H9 (cell line): ENCODE measurements at regions not wholly inside any gene's neighbourhood (a gene's known extent, or its start where the extent isn't known, plus 50 kb on each side); places are given as distances from the start of the nearest gene placed in this dataset.

ENCODE experiments used
- DNase-seq: peaks from one replicate; pipeline ENCODE4 v3.0.0-alpha.2; 2017
- H2AFZ ChIP-seq: one replicate; pipeline ENCODE4 v1.6.1; 2013; ENCODE audit warnings: mild to moderate bottlenecking, low read length, control low read depth, moderate library complexity
- H2AK5ac ChIP-seq: 2 replicates; pipeline ENCODE4 v1.6.1; 2013; ENCODE audit warnings: low read length, control low read depth, mixed read lengths; ENCODE audit not compliant: insufficient read length
- H2BK120ac ChIP-seq: one replicate; pipeline ENCODE4 v1.6.1; 2013; ENCODE audit warnings: low read depth, mild to moderate bottlenecking, low read length, control low read depth, inconsistent platforms; ENCODE audit not compliant: poor library complexity, severe bottlenecking
- H2BK12ac ChIP-seq: 2 replicates; pipeline ENCODE4 v1.6.1; 2013; ENCODE audit warnings: low read length, control low read depth, mixed read lengths, low read depth; ENCODE audit not compliant: insufficient read length
- H2BK15ac ChIP-seq: 2 replicates; pipeline ENCODE4 v1.6.1; 2013; ENCODE audit warnings: low read depth, low read length, control low read depth
- H2BK20ac ChIP-seq: one replicate; pipeline ENCODE4 v1.6.1; 2013; ENCODE audit warnings: low read depth, mild to moderate bottlenecking, low read length, control low read depth, inconsistent platforms; ENCODE audit not compliant: poor library complexity, severe bottlenecking
- H2BK5ac ChIP-seq: 2 replicates; pipeline ENCODE4 v1.6.1; 2013; ENCODE audit warnings: low read length, control low read depth, mixed read lengths; ENCODE audit not compliant: insufficient read length
- H3K14ac ChIP-seq: 2 replicates; pipeline ENCODE4 v1.6.1; 2013; ENCODE audit warnings: low read length, control low read depth; ENCODE audit not compliant: insufficient read depth
- H3K18ac ChIP-seq: 2 replicates; pipeline ENCODE4 v1.6.1; 2013; ENCODE audit warnings: low read depth, mild to moderate bottlenecking, mixed read lengths, low read length, control low read depth; ENCODE audit not compliant: insufficient read length
- H3K23ac ChIP-seq: 2 replicates; pipeline ENCODE4 v1.6.1; 2013; ENCODE audit warnings: low read length, control low read depth, mixed read lengths, low read depth; ENCODE audit not compliant: insufficient read length
- H3K23me2 ChIP-seq: 2 replicates; pipeline ENCODE4 v1.6.1; 2013; ENCODE audit warnings: low read depth, mild to moderate bottlenecking, mixed read lengths, low read length, control low read depth; ENCODE audit not compliant: insufficient read length, poor library complexity, severe bottlenecking
- H3K27ac ChIP-seq: 2 replicates; pipeline ENCODE4 v1.5.1; 2013; ENCODE audit warnings: low read length, control low read depth, mixed read lengths, low read depth; ENCODE audit not compliant: insufficient read length
- H3K27me3 ChIP-seq: 2 replicates; pipeline ENCODE4 v1.6.1; 2013; ENCODE audit warnings: low read length, control low read depth, inconsistent platforms; ENCODE audit not compliant: insufficient read depth
- H3K4ac ChIP-seq: 2 replicates; pipeline ENCODE4 v1.6.1; 2013; ENCODE audit warnings: low read depth, mild to moderate bottlenecking, control low read depth, inconsistent platforms, low read length, moderate library complexity
- H3K4me1 ChIP-seq: 2 replicates; pipeline ENCODE4 v1.6.1; 2013; ENCODE audit warnings: low read length, control low read depth, inconsistent platforms; ENCODE audit not compliant: insufficient read depth
- H3K4me2 ChIP-seq: 2 replicates; pipeline ENCODE4 v1.6.1; 2013; ENCODE audit warnings: low read length, control low read depth, mixed read lengths; ENCODE audit not compliant: insufficient read length, insufficient read depth
- H3K56ac ChIP-seq: 2 replicates; pipeline ENCODE4 v1.6.1; 2013; ENCODE audit warnings: low read depth, mild to moderate bottlenecking, mixed read lengths, low read length, control low read depth; ENCODE audit not compliant: insufficient read length
- H3K79me1 ChIP-seq: 2 replicates; pipeline ENCODE4 v1.6.1; 2013; ENCODE audit warnings: low read depth, mild to moderate bottlenecking, moderate library complexity, low read length, control low read depth, inconsistent platforms; ENCODE audit not compliant: insufficient read depth, poor library complexity, severe bottlenecking
- H3K79me2 ChIP-seq: 2 replicates; pipeline ENCODE4 v1.6.1; 2013; ENCODE audit warnings: low read length, control low read depth, inconsistent platforms; ENCODE audit not compliant: insufficient read depth
- H3K9ac ChIP-seq: 2 replicates; pipeline ENCODE4 v1.6.1; 2013; ENCODE audit warnings: low read length, control low read depth, mixed read lengths; ENCODE audit not compliant: insufficient read length; ENCODE audit errors: extremely low read depth
- H3K9me3 ChIP-seq: one replicate; pipeline ENCODE4 v1.6.1; 2013; ENCODE audit warnings: low read depth, low read length, inconsistent platforms; ENCODE audit not compliant: control insufficient read depth
- H3T11ph ChIP-seq: one replicate; pipeline ENCODE4 v1.6.1; 2013; ENCODE audit warnings: mild to moderate bottlenecking, low read length, control low read depth, inconsistent platforms
- H4K20me1 ChIP-seq: one replicate; pipeline ENCODE4 v1.6.1; 2013; ENCODE audit not compliant: control insufficient read depth, insufficient read length, insufficient read depth
- H4K5ac ChIP-seq: 2 replicates; pipeline ENCODE4 v1.6.1; 2013; ENCODE audit warnings: low read depth, mild to moderate bottlenecking, mixed read lengths, low read length, control low read depth; ENCODE audit not compliant: insufficient read length
- H4K8ac ChIP-seq: replicated peaks from 2 replicates; pipeline ENCODE4 v1.6.1; 2013; ENCODE audit warnings: low read length, control low read depth, mixed read lengths, low read depth; ENCODE audit not compliant: insufficient read length
- H4K91ac ChIP-seq: 2 replicates; pipeline ENCODE4 v1.6.1; 2013; ENCODE audit warnings: low read depth, mild to moderate bottlenecking, moderate library complexity, mixed read lengths, low read length, control low read depth; ENCODE audit not compliant: insufficient read length
- H3K27ac Mint-ChIP-seq, 3 experiments: 2 replicates in 2 of 3; 3 replicates in 1 of 3; pipeline ENCODE4 v1.8.0; 2020 to 2021; ENCODE audit warnings: mixed read lengths in 3 of 3, mild to moderate bottlenecking in 1 of 3, moderate library complexity in 1 of 3
- H3K27me3 Mint-ChIP-seq: 2 replicates; pipeline ENCODE4 v1.8.0; 2021; ENCODE audit warnings: low read depth, mild to moderate bottlenecking, moderate library complexity, mixed read lengths
- H3K36me3 Mint-ChIP-seq, 3 experiments: 2 replicates in 2 of 3; 3 replicates in 1 of 3; pipeline ENCODE4 v1.8.0; 2020 to 2021; ENCODE audit warnings: low read depth in 3 of 3, mixed read lengths in 3 of 3; ENCODE audit not compliant: insufficient read depth in 1 of 3
- H3K4me1 Mint-ChIP-seq, 2 experiments: 2 replicates each; pipeline ENCODE4 v1.8.0; 2020; ENCODE audit warnings: mixed read lengths in 2 of 2
- H3K4me3 Mint-ChIP-seq, 2 experiments: 2 replicates in 1 of 2; 3 replicates in 1 of 2; pipeline ENCODE4 v1.8.0; 2020 to 2021; ENCODE audit warnings: mild to moderate bottlenecking in 2 of 2, mixed read lengths in 2 of 2, moderate library complexity in 1 of 2
- H3K9me3 Mint-ChIP-seq, 2 experiments: 2 replicates in 1 of 2; 3 replicates in 1 of 2; pipeline ENCODE4 v1.8.0; 2020; ENCODE audit warnings: mild to moderate bottlenecking in 2 of 2, mixed read lengths in 2 of 2, moderate library complexity in 1 of 2
- CTCF ChIP-seq: fragments of 200-600 bp; sonication (generic); conservative IDR thresholded peaks from 3 replicates; pipeline ENCODE4 v1.8.0; 2021; ENCODE audit warnings: antibody characterized with exemption, mild to moderate bottlenecking
- WGBS: extraction: QIAGEN DNeasy Blood & Tissue Kit; methylation state at CpG from one replicate; pipeline ENCODE4 v1.1.7; 2013; ENCODE audit warnings: missing lambda C conversion rate, low lambda C conversion rate, mixed read lengths; ENCODE audit not compliant: insufficient read length; ENCODE audit errors: extremely low coverage; 5-methylcytosine and 5-hydroxymethylcytosine counted together

GRCh38 chr13:54144828-54145227 lies 1116.2 kb downstream of the OLFM4 start:
- Mint-ChIP-seq H3K4me3 (no peak overlapping the region), H3K36me3 (no peaks in the 10 kb centered on the region; a peak in 1 of 7 replicates), H3K4me1 (peaks cover 13 to 27% of the 10 kb centered on the region in 2 experiments), H3K27me3 (no peaks in the 10 kb centered on the region), H3K9me3 (no peaks in the 10 kb centered on the region), H3K27ac (no peak overlapping the region; a peak in 1 of 7 replicates)
- Histone ChIP-seq H3K23me2 (no peaks in the 10 kb centered on the region), H2BK12ac (no peak overlapping the region), H2BK5ac (no peak overlapping the region), H2BK20ac (no peak overlapping the region), H3K4ac (no peak overlapping the region), H3K23ac (no peak overlapping the region), H2BK15ac (no peak overlapping the region), H3K18ac (no peak overlapping the region), H3K9ac (no peak overlapping the region), H2AFZ (no peak overlapping the region), H3K79me2 (no peaks in the 10 kb centered on the region), H3K27ac (no peak overlapping the region), H3K14ac (no peak overlapping the region), H4K91ac (no peak overlapping the region), H4K8ac (no peak overlapping the region), H3K4me1 (peaks cover 3% of the 10 kb centered on the region; the same call in 1 of the 2 replicates), H4K20me1 (no peaks in the 10 kb centered on the region), H2AK5ac (no peak overlapping the region), H3K4me2 (no peak overlapping the region), H4K5ac (no peak overlapping the region), H3K9me3 (no peaks in the 10 kb centered on the region), H3K79me1 (no peaks in the 10 kb centered on the region), H3K27me3 (no peaks in the 10 kb centered on the region), H3K56ac (no peak overlapping the region), H3T11ph (no peak overlapping the region), H2BK120ac (no peak overlapping the region)
- DNase-seq, result no peak
- TF ChIP-seq CTCF, result no peak
- WGBS, result no CpG with 5 or more reads among the region's 3 CpGs
